GM23338 (cell line): ENCODE measurements at regions not wholly inside any gene's neighbourhood (a gene's known extent, or its start where the extent isn't known, plus 50 kb on each side); places are given as distances from the start of the nearest gene placed in this dataset.

ENCODE experiments used
- ATAC-seq: fragments of 200-7000 bp; cut with Tn5 transposase; 3 replicates; pipeline ENCODE4 v1.9.1; 2020
- DNase-seq: peaks from one replicate; pipeline ENCODE4 v3.0.0-alpha.2; 2015; ENCODE audit warnings: low spot score
- H2AFZ ChIP-seq: fragments of 200-600 bp; sonication (generic); 2 replicates; pipeline ENCODE4 v1.8.0; 2016; ENCODE audit warnings: antibody characterized with exemption, mild to moderate bottlenecking, moderate library complexity
- H3F3A ChIP-seq: fragments of 200-600 bp; sonication (generic); replicated peaks from 2 replicates; pipeline ENCODE4 v1.8.0; 2017; ENCODE audit warnings: antibody characterized with exemption, mixed run types, low read depth
- H3K27ac ChIP-seq: fragments of 200-600 bp; sonication (generic); 2 replicates; pipeline ENCODE4 v1.6.1; 2016; ENCODE audit warnings: low read depth
- H3K27me3 ChIP-seq: fragments of 200-600 bp; sonication (generic); 2 replicates; pipeline ENCODE4 v1.8.0; 2016; ENCODE audit warnings: mild to moderate bottlenecking, mixed run types, moderate library complexity; ENCODE audit not compliant: insufficient read depth
- H3K36me3 ChIP-seq: fragments of 200-600 bp; sonication (generic); 2 replicates; pipeline ENCODE4 v1.8.0; 2016; ENCODE audit warnings: mild to moderate bottlenecking; ENCODE audit not compliant: insufficient read depth
- H3K4me1 ChIP-seq: fragments of 200-600 bp; sonication (generic); 2 replicates; pipeline ENCODE4 v1.8.0; 2016; ENCODE audit warnings: mild to moderate bottlenecking, moderate library complexity; ENCODE audit not compliant: insufficient read depth
- H3K4me2 ChIP-seq: fragments of 200-600 bp; sonication (generic); 2 replicates; pipeline ENCODE4 v1.7.1; 2017; ENCODE audit warnings: mixed run types
- H3K4me3 ChIP-seq: fragments of 200-600 bp; sonication (generic); 2 replicates; pipeline ENCODE4 v1.6.1; 2016; ENCODE audit warnings: mixed run types
- H3K79me2 ChIP-seq: fragments of 200-600 bp; sonication (generic); replicated peaks from 2 replicates; pipeline ENCODE4 v1.8.0; 2017; ENCODE audit warnings: mild to moderate bottlenecking; ENCODE audit not compliant: insufficient read depth
- H3K9me2 ChIP-seq: fragments of 200-600 bp; sonication (generic); 2 replicates; pipeline ENCODE4 v1.8.0; 2017; ENCODE audit not compliant: insufficient read depth
- H4K20me1 ChIP-seq: fragments of 200-600 bp; sonication (generic); replicated peaks from 2 replicates; pipeline ENCODE4 v1.8.0; 2017; ENCODE audit warnings: mild to moderate bottlenecking; ENCODE audit not compliant: insufficient read depth
- H3K27ac Mint-ChIP-seq: 2 replicates; pipeline ENCODE4 v1.8.0; 2020; ENCODE audit warnings: inconsistent platforms, mild to moderate bottlenecking, moderate library complexity, mixed read lengths
- H3K27me3 Mint-ChIP-seq: 3 replicates; pipeline ENCODE4 v1.8.0; 2022; ENCODE audit warnings: low read depth, mild to moderate bottlenecking, moderate library complexity, mixed read lengths, inconsistent platforms; ENCODE audit not compliant: insufficient read depth, poor library complexity
- H3K36me3 Mint-ChIP-seq: 3 replicates; pipeline ENCODE4 v1.8.0; 2021; ENCODE audit warnings: low read depth, mild to moderate bottlenecking, inconsistent platforms, moderate library complexity, mixed read lengths
- H3K4me1 Mint-ChIP-seq: 3 replicates; pipeline ENCODE4 v1.8.0; 2020; ENCODE audit warnings: mild to moderate bottlenecking, inconsistent platforms, mixed read lengths
- H3K4me3 Mint-ChIP-seq: 3 replicates; pipeline ENCODE4 v1.8.0; 2021; ENCODE audit warnings: moderate library complexity, mild to moderate bottlenecking, inconsistent platforms, mixed read lengths
- H3K9me3 Mint-ChIP-seq: 3 replicates; pipeline ENCODE4 v1.8.0; 2020; ENCODE audit warnings: moderate library complexity, mild to moderate bottlenecking, inconsistent platforms, mixed read lengths
- CTCF ChIP-seq, 2 experiments: fragments of 200-600 bp in 1 of 2; sonication (generic) in 1 of 2; conservative IDR thresholded peaks; 2 replicates each; pipeline versions ENCODE4 v1.5.1 to v1.6.1; 2016 to 2017; ENCODE audit warnings: antibody characterized with exemption in 2 of 2, low read depth in 2 of 2, mild to moderate bottlenecking in 2 of 2, moderate library complexity in 1 of 2
- ETS1 ChIP-seq: IDR thresholded peaks from 2 replicates; pipeline ENCODE4 v1.6.1; 2016; ENCODE audit warnings: antibody characterized with exemption
- EZH2 ChIP-seq: fragments of 200-600 bp; sonication (generic); IDR thresholded peaks from one replicate; pipeline ENCODE4 v1.8.0; 2017; ENCODE audit warnings: antibody characterized with exemption, mild to moderate bottlenecking, low read depth; ENCODE audit not compliant: unreplicated experiment
- EZH2phosphoT487 ChIP-seq: fragments of 200-600 bp; sonication (generic); IDR thresholded peaks from one replicate; pipeline ENCODE4 v1.8.1; 2018; ENCODE audit warnings: antibody characterized with exemption; ENCODE audit not compliant: unreplicated experiment
- JUNB ChIP-seq: IDR thresholded peaks from one replicate; pipeline ENCODE4 v1.6.1; 2016; ENCODE audit warnings: antibody characterized with exemption; ENCODE audit not compliant: unreplicated experiment
- NANOG ChIP-seq: IDR thresholded peaks from 2 replicates; pipeline ENCODE4 v1.6.1; 2016; ENCODE audit warnings: antibody characterized with exemption, borderline replicate concordance
- POLR2AphosphoS5 ChIP-seq: IDR thresholded peaks from 2 replicates; pipeline ENCODE4 v1.6.1; 2016; ENCODE audit warnings: antibody characterized with exemption, low read depth
- REST ChIP-seq: IDR thresholded peaks from one replicate; pipeline ENCODE4 v1.6.1; 2018; ENCODE audit warnings: antibody characterized with exemption; ENCODE audit not compliant: unreplicated experiment
- STAT1 ChIP-seq: IDR thresholded peaks from one replicate; pipeline ENCODE4 v1.6.1; 2016; ENCODE audit warnings: antibody characterized with exemption; ENCODE audit not compliant: unreplicated experiment
- ZNF462 ChIP-seq: fragments of 250-450 bp; sonication (Bioruptor Pico); IDR thresholded peaks from 2 replicates; pipeline ENCODE4 v1.5.0; 2020; ENCODE audit warnings: mild to moderate bottlenecking, moderate library complexity

- no peak for TF ChIP-seq REST
- TF ChIP-seq JUNB = no peak
- no peak for TF ChIP-seq ETS1
- TF ChIP-seq STAT1 = no peak
- TF ChIP-seq POLR2AphosphoS5 = no peak
- no peak for TF ChIP-seq EZH2phosphoT487
Measured at GRCh38 chr12:17158201-17158600, 552.2 kb upstream of the LMO3 start (continued).

- DNase-seq (no peak), ATAC-seq (no peak)
- no peak overlapping the region for H3K4me3 ChIP-seq
- no peak overlapping the region for H3K4me2 ChIP-seq
- no peaks in the 10 kb centered on the region for H3K27me3 ChIP-seq
- Mint-ChIP-seq H3K27ac (no peak overlapping the region), H3K27me3 (peaks cover 1% of the 10 kb centered on the region), H3K4me1 (no peaks in the 10 kb centered on the region), H3K9me3 (peaks cover 39% of the 10 kb centered on the region), H3K4me3 (no peak overlapping the region), H3K36me3 (peaks cover 27% of the 10 kb centered on the region)
- H3K79me2 ChIP-seq = no peaks in the 10 kb centered on the region
- H3F3A ChIP-seq = no peaks in the 10 kb centered on the region
- H2AFZ ChIP-seq = no peak overlapping the region
- peaks cover 7% of the 10 kb centered on the region for H3K9me2 ChIP-seq
- H3K4me1 ChIP-seq = no peaks in the 10 kb centered on the region
- no peak overlapping the region for H3K27ac ChIP-seq
- no peaks in the 10 kb centered on the region for H4K20me1 ChIP-seq
- H3K36me3 ChIP-seq = no peaks in the 10 kb centered on the region
- TF ChIP-seq ETS1 (no peak), EZH2 (no peak), CTCF (conservative IDR thresholded peaks at IDR 0.05; ENCODE audit: low read depth in 2 of 2) (no peak), NANOG (no peak), EZH2phosphoT487 (no peak), JUNB (no peak), ZNF462 (CRISPR knock-in tag) (no peak)
Measured at GRCh38 chr12:17151917-17152316, 546.0 kb upstream of the LMO3 start.
